ENCODE measurements at regions not wholly inside any gene's neighbourhood (a gene's known extent, or its start where the extent isn't known, plus 50 kb on each side); places are given as distances from the start of the nearest gene placed in this dataset.
"Not testable (repeated sequence)": the region's sequence is repeated elsewhere in the genome, so short reads cannot be mapped to it uniquely, and the experiment has no call there.

DNA sequence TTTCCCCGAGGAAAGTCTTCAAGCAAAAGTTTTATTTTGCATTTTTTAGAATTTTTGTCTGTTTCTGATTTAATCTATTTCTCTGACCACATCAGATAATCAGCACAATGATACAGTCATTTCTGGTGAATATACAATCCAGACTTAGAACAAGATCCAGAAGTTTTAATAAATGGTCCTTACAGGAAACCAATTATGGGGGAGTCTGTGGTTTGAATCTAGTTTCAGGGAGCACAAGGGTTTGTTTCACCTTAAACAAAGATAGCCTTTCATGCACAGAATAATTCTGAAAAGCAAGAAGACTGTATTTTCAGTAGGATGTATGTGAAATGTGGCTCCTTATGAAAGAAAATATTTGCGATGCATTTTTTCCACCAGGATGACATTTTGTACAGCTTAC, 158.5 kb upstream of the ARSJ start:
- DNase-seq (no peak), ATAC-seq (ENCODE audit: low read depth) (no peak)
- Mint-ChIP-seq H3K4me3 (no peak overlapping the region), H3K27me3 (no peaks in the 10 kb centered on the region), H3K4me1 (no peaks in the 10 kb centered on the region), H3K36me3 (ENCODE audit: low read depth) (no peaks in the 10 kb centered on the region), H3K27ac (no peak overlapping the region), H3K9me3 (no peaks in the 10 kb centered on the region)
- TF ChIP-seq, protein P1, sequence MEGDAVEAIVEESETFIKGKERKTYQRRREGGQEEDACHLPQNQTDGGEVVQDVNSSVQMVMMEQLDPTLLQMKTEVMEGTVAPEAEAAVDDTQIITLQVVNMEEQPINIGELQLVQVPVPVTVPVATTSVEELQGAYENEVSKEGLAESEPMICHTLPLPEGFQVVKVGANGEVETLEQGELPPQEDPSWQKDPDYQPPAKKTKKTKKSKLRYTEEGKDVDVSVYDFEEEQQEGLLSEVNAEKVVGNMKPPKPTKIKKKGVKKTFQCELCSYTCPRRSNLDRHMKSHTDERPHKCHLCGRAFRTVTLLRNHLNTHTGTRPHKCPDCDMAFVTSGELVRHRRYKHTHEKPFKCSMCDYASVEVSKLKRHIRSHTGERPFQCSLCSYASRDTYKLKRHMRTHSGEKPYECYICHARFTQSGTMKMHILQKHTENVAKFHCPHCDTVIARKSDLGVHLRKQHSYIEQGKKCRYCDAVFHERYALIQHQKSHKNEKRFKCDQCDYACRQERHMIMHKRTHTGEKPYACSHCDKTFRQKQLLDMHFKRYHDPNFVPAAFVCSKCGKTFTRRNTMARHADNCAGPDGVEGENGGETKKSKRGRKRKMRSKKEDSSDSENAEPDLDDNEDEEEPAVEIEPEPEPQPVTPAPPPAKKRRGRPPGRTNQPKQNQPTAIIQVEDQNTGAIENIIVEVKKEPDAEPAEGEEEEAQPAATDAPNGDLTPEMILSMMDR (IDR thresholded peaks at IDR 0.05) = no peak
- ChIA-PET POLR2A (no interaction called here), CTCF (no interaction called here)
- intact Hi-C loops (cut with micrococcal nuclease) = no loop called here

DNA sequence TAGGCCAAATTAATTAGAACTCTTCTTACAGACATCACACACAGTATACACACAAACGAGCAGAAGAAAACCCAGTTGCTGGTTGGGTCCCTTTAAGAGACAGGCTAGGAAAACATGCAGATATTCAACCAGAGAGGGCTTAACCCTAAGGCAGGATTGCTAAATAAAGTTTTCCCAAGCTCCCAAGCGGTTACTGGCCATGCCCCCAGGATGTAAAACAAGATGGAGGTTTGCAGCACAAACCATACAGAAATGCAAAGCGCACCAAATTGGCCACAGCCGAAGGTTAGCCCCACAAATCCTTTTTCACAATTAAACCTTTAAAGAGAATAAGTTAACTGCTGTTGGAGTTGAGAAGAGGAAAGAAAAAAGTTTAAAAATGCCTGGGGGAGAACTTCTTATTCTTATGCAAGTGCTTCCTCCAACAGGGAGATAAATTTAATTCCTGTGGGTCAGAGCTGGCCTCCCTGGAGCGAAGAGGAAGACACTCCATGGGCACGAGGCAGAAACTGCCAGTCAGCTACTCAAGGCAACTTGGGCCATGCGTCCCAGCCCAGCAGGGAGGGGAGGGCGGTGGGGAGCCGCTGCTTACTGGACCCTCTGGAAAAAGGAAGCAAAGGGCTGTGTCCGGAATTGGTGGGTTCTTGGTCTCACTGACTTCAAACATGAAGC, 167.6 kb upstream of the ARSJ start:
- no peak overlapping the region for H3K27ac Mint-ChIP-seq

DNA sequence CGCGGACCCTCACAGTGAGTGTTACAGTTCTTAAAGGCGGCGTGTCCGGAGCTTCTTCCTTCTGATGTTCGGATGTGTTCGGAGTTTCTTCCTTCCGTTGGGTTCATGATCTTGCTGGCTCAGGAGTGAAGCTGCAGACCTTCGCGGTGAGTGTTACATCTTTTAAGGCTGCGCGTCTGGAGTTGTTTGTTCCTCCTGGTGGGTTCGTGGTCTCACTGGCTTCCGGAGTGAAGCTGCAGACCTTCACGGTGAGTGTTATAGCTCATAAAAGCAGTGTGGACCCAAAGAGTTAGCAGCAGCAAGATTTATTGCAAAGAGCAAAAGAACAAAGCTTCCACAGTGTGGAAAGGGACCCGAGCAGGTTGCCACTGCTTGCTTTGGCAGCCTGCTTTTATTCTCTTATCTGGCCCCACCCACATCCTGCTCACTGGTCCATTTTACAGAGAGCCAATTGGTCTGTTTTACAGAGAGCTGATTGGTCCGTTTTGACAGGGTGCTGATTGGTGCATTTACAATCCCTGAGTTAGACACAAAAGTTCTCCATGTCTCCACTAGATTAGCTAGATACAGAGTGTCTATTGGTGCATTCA, 168.3 kb upstream of the ARSJ start:
- H3K4me3 Mint-ChIP-seq = peak overlapping the region; percentile 52
- H3K36me3 Mint-ChIP-seq (ENCODE audit: low read depth); DNase-seq; H3K4me1 Mint-ChIP-seq; H3K27ac Mint-ChIP-seq; ATAC-seq (ENCODE audit: low read depth); POLR2A ChIA-PET; CTCF ChIA-PET; H3K9me3 Mint-ChIP-seq; intact Hi-C loops (cut with micrococcal nuclease); H3K27me3 Mint-ChIP-seq: not testable (repeated sequence)

More for the DNA sequence above, 167.6 kb upstream of the ARSJ start:
- no peaks in the 10 kb centered on the region for H3K36me3 Mint-ChIP-seq (ENCODE audit: low read depth)
- ATAC-seq (ENCODE audit: low read depth) (no peak), DNase-seq (no peak)
- intact Hi-C loops (cut with micrococcal nuclease) = no loop called here
- peaks cover 6% of the 10 kb centered on the region for H3K27me3 Mint-ChIP-seq
- CTCF ChIA-PET = no interaction called here
- H3K9me3 Mint-ChIP-seq = no peaks in the 10 kb centered on the region
- peaks cover 3% of the 10 kb centered on the region for H3K4me1 Mint-ChIP-seq
- TF ChIP-seq, protein P1 (IDR thresholded peaks at IDR 0.05) = no peak
- peak overlapping the region; percentile 52 for H3K4me3 Mint-ChIP-seq
- POLR2A ChIA-PET = no interaction called here

DNA sequence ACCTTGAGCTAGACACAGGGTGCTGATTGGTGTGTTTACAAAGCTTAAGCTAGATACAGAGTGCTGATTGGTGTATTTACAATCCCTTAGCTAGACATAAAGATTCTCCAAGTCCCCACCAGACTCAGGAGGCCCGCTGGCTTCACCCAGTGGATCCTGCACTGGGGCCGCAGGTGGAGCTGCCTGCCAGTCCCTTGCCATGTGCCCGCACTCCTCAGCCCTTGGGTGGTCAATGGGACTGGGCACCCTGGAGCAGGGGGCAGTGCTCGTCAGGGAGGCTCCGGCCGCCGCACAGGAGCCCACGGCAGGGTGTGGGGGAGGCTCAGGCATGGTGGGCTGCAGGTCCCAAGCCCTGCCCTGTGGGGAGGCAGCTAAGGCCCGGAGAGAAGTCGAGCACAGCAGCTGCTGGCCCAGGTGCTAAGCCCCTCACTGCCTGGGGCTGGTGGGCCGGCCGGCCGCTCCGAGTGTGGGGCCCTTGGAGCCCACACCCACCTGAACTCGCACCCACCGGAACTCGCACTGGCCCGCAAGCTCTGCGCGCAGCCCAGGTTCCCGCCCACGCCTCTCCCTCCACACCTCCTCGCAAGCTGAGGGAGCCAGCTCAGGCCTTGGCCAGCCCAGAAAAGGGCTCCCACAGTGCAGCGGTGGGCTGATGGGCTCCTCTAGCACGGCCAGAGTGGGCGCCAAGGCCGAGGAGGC, 169.1 kb upstream of the ARSJ start:
- H3K4me1 Mint-ChIP-seq; H3K27ac Mint-ChIP-seq; H3K4me3 Mint-ChIP-seq; ATAC-seq (ENCODE audit: low read depth); POLR2A ChIA-PET; intact Hi-C loops (cut with micrococcal nuclease); H3K27me3 Mint-ChIP-seq; H3K36me3 Mint-ChIP-seq (ENCODE audit: low read depth); CTCF ChIA-PET; DNase-seq; H3K9me3 Mint-ChIP-seq: not testable (repeated sequence)

DNA sequence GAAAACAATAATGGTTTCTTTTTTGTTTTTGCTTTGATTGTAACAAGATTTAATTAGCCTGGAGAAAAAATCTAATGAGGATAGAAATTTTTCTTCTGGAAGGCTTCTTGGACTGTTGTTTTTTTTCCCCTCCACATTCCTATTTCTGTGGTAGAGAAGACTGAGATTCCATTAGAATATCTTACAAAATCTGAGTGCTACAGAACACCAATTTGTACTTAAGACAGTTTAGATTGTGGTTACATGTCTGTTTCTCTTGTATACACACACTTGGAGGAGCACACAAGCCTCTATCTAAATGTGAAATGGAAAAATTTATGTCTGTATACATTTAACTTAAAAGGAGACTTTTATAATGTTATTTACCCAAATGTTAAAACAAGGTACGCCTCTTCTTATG, 176.9 kb upstream of the ARSJ start:
- no peak overlapping the region for H3K27ac Mint-ChIP-seq
- intact Hi-C loops (cut with micrococcal nuclease) = no loop called here
- POLR2A ChIA-PET = no interaction called here
- H3K4me3 Mint-ChIP-seq = no peak overlapping the region
- no peak for DNase-seq
- H3K4me1 Mint-ChIP-seq = no peaks in the 10 kb centered on the region
- H3K9me3 Mint-ChIP-seq = no peaks in the 10 kb centered on the region
- H3K27me3 Mint-ChIP-seq = no peaks in the 10 kb centered on the region
- CTCF ChIA-PET = no interaction called here
- no peak for ATAC-seq (ENCODE audit: low read depth)
- TF ChIP-seq, protein P1 (IDR thresholded peaks at IDR 0.05) = no peak
- no peaks in the 10 kb centered on the region for H3K36me3 Mint-ChIP-seq (ENCODE audit: low read depth)

DNA sequence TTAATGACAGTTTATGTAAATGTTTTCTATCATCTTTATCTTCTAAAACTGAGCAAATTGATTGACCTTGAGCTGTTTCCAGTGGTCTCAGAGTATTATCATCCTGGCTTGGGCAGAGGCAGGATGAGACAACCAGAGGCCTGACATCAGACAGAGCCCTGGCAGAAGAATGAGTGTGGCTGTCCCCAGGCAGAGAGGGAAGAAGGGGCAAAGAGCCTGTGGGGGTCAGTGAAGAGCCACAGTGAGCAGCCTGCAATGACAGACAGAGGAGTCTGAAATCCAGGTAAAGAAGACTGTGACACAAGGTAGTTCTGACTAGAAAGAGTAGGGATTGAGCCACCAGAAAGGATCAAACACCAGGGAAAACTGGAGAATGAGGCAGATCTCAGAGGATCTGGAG, 182.4 kb upstream of the ARSJ start:
- H3K27me3 Mint-ChIP-seq = no peaks in the 10 kb centered on the region
- H3K36me3 Mint-ChIP-seq (ENCODE audit: low read depth) = no peaks in the 10 kb centered on the region
- no peak for ATAC-seq (ENCODE audit: low read depth)
- H3K9me3 Mint-ChIP-seq = no peaks in the 10 kb centered on the region
- TF ChIP-seq, protein P1 (IDR thresholded peaks at IDR 0.05) = no peak
- no peak for DNase-seq
- no peak overlapping the region for H3K27ac Mint-ChIP-seq
- POLR2A ChIA-PET = no interaction called here
- CTCF ChIA-PET = no interaction called here
- H3K4me3 Mint-ChIP-seq = no peak overlapping the region
- intact Hi-C loops (cut with micrococcal nuclease) = no loop called here
- no peaks in the 10 kb centered on the region for H3K4me1 Mint-ChIP-seq
